Skin epidermis (tissue), 12 donors: ENCODE measurements at regions not wholly inside any gene's neighbourhood (a gene's known extent, or its start where the extent isn't known, plus 50 kb on each side); places are given as distances from the start of the nearest gene placed in this dataset.
A peak's percentile ranks its signal among the peaks of the same experiment; 100 is the strongest.

ENCODE experiments used
- H3K27ac ChIP-seq, 21 experiments: fragments of 200-600 bp; sonication (generic) in 11 of 21; one replicate each; pipeline ENCODE4 v1.5.0; 2020; ENCODE audit warnings: mild to moderate bottlenecking in 3 of 21, inconsistent platforms in 2 of 21, moderate library complexity in 2 of 21
- H3K4me3 ChIP-seq, 7 experiments: fragments of 200-600 bp; sonication (generic) in 2 of 7; one replicate each; pipeline ENCODE4 v1.5.0; 2020; ENCODE audit warnings: inconsistent platforms in 2 of 7, mild to moderate bottlenecking in 2 of 7, moderate library complexity in 1 of 7

- H3K4me3 ChIP-seq = no peak overlapping the region
- no peak overlapping the region for H3K27ac ChIP-seq
These were observed 59.5 kb downstream of the FZD1 start for GRCh38 chr7:91323626-91324158.

- H3K4me3 ChIP-seq = no peak overlapping the region
- no peak overlapping the region for H3K27ac ChIP-seq
These were observed 60.4 kb downstream of the FZD1 start for GRCh38 chr7:91324663-91325062.

GRCh38 chr7:91325726-91326125 lies 61.5 kb downstream of the FZD1 start:
- no peak overlapping the region for H3K4me3 ChIP-seq
- peak overlapping the region in 2 of 21 experiments; percentile 4 to 43 for H3K27ac ChIP-seq

- H3K4me3 ChIP-seq = no peak overlapping the region
These were observed 62.4 kb downstream of the FZD1 start for GRCh38 chr7:91326516-91327199.

GRCh38 chr7:91327346-91327745 lies 63.1 kb downstream of the FZD1 start:
- Histone ChIP-seq H3K27ac (peak overlapping the region in 3 of 21 experiments; percentile 5 to 53 (median 19)), H3K4me3 (no peak overlapping the region)

More at GRCh38 chr7:91326516-91327199, 62.4 kb downstream of the FZD1 start:
- peak overlapping the region in 5 of 21 experiments; percentile 5 to 53 (median 39) for H3K27ac ChIP-seq

- H3K27ac ChIP-seq = no peak overlapping the region
- H3K4me3 ChIP-seq = no peak overlapping the region
These were observed 65.3 kb downstream of the FZD1 start for GRCh38 chr7:91329571-91329970.

GRCh38 chr7:91330191-91330808 lies 66.1 kb downstream of the FZD1 start:
- H3K27ac ChIP-seq = peak overlapping the region in 1 of 21 experiments; percentile 40
- no peak overlapping the region for H3K4me3 ChIP-seq

- Histone ChIP-seq H3K27ac (peak overlapping the region in 1 of 21 experiments; percentile 40), H3K4me3 (no peak overlapping the region)
These were observed 66.6 kb downstream of the FZD1 start for GRCh38 chr7:91330866-91331265.

GRCh38 chr7:91336106-91336505 lies 71.9 kb downstream of the FZD1 start:
- Histone ChIP-seq H3K4me3 (no peak overlapping the region), H3K27ac (no peak overlapping the region)

GRCh38 chr7:91338226-91339020 lies 74.2 kb downstream of the FZD1 start:
- Histone ChIP-seq H3K4me3 (no peak overlapping the region), H3K27ac (no peak overlapping the region)

GRCh38 chr7:91342346-91342745 lies 78.1 kb downstream of the FZD1 start:
- Histone ChIP-seq H3K27ac (no peak overlapping the region), H3K4me3 (no peak overlapping the region)

- Histone ChIP-seq H3K4me3 (no peak overlapping the region), H3K27ac (no peak overlapping the region)
These were observed 79.3 kb downstream of the FZD1 start for GRCh38 chr7:91343420-91343960.

GRCh38 chr7:91343996-91344629 lies 79.9 kb downstream of the FZD1 start:
- H3K27ac ChIP-seq = no peak overlapping the region
- H3K4me3 ChIP-seq = no peak overlapping the region

- Histone ChIP-seq H3K4me3 (no peak overlapping the region), H3K27ac (no peak overlapping the region)
These were observed 80.7 kb downstream of the FZD1 start for GRCh38 chr7:91344911-91345310.

GRCh38 chr7:91345449-91345848 lies 81.2 kb downstream of the FZD1 start:
- Histone ChIP-seq H3K4me3 (no peak overlapping the region), H3K27ac (no peak overlapping the region)

- no peak overlapping the region for H3K27ac ChIP-seq
- no peak overlapping the region for H3K4me3 ChIP-seq
These were observed 82.2 kb downstream of the FZD1 start for GRCh38 chr7:91346426-91346825.

GRCh38 chr7:91347290-91347689 lies 83.1 kb downstream of the FZD1 start:
- Histone ChIP-seq H3K27ac (no peak overlapping the region), H3K4me3 (no peak overlapping the region)

- no peak overlapping the region for H3K4me3 ChIP-seq
These were observed 84.5 kb downstream of the FZD1 start for GRCh38 chr7:91348711-91349110.

GRCh38 chr7:91351374-91351773 lies 87.1 kb downstream of the FZD1 start:
- no peak overlapping the region for H3K27ac ChIP-seq
- H3K4me3 ChIP-seq = no peak overlapping the region

More at GRCh38 chr7:91348711-91349110, 84.5 kb downstream of the FZD1 start:
- no peak overlapping the region for H3K27ac ChIP-seq

- Histone ChIP-seq H3K27ac (no peak overlapping the region), H3K4me3 (no peak overlapping the region)
These were observed 87.9 kb downstream of the FZD1 start for GRCh38 chr7:91352091-91352490.
